Stimulated activated memory B cell treated with anti-CD40 and anti-IgM and Interleukin-4, amounts not matched to agents 10 μg/mL and 1 μg/mL and 100 μg/mL, for 72 hours (primary cell): ENCODE measurements at regions not wholly inside any gene's neighbourhood (a gene's known extent, or its start where the extent isn't known, plus 50 kb on each side); places are given as distances from the start of the nearest gene placed in this dataset.

Source experiments
- ATAC-seq: fragments of 150-1000 bp; cut with Tn5 transposase; 2 replicates; pipeline ENCODE4 v1.10.0; 2021
- H3K27ac Mint-ChIP-seq: one replicate; pipeline ENCODE4 v1.8.0; 2022; ENCODE audit warnings: mild to moderate bottlenecking, mixed read lengths
- H3K27me3 Mint-ChIP-seq: one replicate; pipeline ENCODE4 v1.8.0; 2022; ENCODE audit warnings: mixed read lengths
- H3K36me3 Mint-ChIP-seq: one replicate; pipeline ENCODE4 v1.8.0; 2022; ENCODE audit warnings: mixed read lengths
- H3K4me1 Mint-ChIP-seq: one replicate; pipeline ENCODE4 v1.8.0; 2022; ENCODE audit warnings: mixed read lengths
- H3K4me3 Mint-ChIP-seq: one replicate; pipeline ENCODE4 v1.8.0; 2022; ENCODE audit warnings: mild to moderate bottlenecking, moderate library complexity, mixed read lengths
- H3K9me3 Mint-ChIP-seq: one replicate; pipeline ENCODE4 v1.8.0; 2022; ENCODE audit warnings: mixed read lengths

- Mint-ChIP-seq H3K36me3 (no peaks in the 10 kb centered on the region), H3K4me3 (no peak overlapping the region), H3K27ac (no peak overlapping the region), H3K9me3 (peaks cover 3% of the 10 kb centered on the region), H3K27me3 (peaks cover 8% of the 10 kb centered on the region), H3K4me1 (no peaks in the 10 kb centered on the region)
- no peak for ATAC-seq
Measured at GRCh38 chr18:59751186-59751585, 54.0 kb upstream of the CCBE1 start.

GRCh38 chr18:59748628-59749360 lies 51.6 kb upstream of the CCBE1 start:
- ATAC-seq, result no peak
- H3K36me3 Mint-ChIP-seq, result no peaks in the 10 kb centered on the region
- H3K9me3 Mint-ChIP-seq, result peaks cover 3% of the 10 kb centered on the region
- H3K4me3 Mint-ChIP-seq, result no peak overlapping the region
- no peaks in the 10 kb centered on the region for H3K4me1 Mint-ChIP-seq
- H3K27ac Mint-ChIP-seq, result no peak overlapping the region
- H3K27me3 Mint-ChIP-seq, result peaks cover 8% of the 10 kb centered on the region
